NOMO-1 (cell line): ENCODE measurements at regions not wholly inside any gene's neighbourhood (a gene's known extent, or its start where the extent isn't known, plus 50 kb on each side); places are given as distances from the start of the nearest gene placed in this dataset.
"Not testable (repeated sequence)": the region's sequence is repeated elsewhere in the genome, so short reads cannot be mapped to it uniquely, and the experiment has no call there.

Source experiments
- DNase-seq, 2 experiments: peaks; one replicate each; lab custom pipeline; 2025; ENCODE audit not compliant: unreplicated experiment in 2 of 2; lab: John Stamatoyannopoulos, UW

DNA sequence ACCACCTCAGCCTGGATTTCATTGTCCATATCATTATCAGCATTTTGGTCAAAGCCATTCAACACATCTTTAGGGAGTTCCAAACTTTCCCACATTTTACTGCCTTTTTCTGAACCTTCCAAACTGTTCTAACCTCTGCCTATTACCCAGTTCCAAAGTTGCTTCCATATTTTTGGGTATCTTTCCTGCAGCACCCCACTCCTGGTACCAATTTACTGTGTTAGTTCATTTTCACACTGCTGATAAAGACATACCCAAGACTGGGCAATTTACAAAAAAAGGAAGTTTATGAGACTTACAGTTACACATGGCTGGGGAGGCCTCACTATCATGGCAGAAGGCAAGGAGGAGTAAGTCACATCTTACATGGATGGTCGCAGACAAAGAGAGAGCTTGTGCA is 63.6 kb upstream of the CEP162 start:
- DNase-seq = not testable (repeated sequence)

DNA sequence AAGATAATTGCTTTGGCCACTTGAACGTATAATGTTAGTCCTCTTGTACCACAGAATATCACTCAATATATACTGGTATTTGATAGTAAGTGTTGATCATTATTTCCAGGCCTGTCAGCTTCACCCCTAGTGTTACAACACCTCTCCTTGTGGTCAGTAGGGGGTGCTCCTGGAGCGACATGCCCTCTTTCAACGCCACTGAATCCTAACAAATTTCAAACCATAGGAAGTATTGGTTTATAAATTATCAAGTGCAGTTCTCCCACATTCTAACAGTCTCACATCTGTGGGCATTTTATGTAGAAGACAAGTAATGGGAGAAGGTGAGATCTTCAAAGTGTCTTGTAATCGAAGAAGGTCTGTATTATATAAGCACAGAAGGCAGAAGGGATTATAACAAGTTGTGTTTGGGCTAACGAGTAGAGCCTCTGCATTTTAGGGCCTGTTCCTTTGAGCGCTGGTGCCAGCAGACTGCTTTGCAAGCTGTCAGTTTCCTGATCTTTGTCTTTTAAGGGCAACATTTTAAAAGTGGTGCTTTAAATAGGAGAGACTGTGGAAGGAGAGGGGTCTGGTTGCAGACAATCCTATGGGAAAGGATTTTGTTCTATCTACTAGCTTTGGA is 57.1 kb upstream of the CEP162 start:
- peak in 1 of 2 experiments; percentile 4 for DNase-seq

DNA sequence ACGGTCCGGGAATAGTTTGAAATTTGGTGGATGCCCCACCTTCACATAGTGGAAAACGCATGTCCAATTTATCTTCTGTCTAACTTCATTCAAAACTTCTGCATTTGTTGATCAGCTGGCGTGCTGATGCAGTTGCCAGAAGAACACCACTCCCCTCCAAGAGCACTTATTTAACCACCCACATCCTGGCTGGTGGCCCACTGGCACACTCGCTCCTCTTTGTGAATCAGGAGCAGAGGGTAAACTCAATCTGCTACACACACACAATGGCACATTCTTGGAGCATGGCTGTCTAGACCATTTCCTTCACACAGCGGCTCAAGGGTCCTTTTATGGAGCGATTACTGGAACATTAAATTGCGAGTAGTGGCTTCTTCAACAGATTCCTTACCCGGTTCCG is 55.1 kb upstream of the CEP162 start:
- DNase-seq = no peak

DNA sequence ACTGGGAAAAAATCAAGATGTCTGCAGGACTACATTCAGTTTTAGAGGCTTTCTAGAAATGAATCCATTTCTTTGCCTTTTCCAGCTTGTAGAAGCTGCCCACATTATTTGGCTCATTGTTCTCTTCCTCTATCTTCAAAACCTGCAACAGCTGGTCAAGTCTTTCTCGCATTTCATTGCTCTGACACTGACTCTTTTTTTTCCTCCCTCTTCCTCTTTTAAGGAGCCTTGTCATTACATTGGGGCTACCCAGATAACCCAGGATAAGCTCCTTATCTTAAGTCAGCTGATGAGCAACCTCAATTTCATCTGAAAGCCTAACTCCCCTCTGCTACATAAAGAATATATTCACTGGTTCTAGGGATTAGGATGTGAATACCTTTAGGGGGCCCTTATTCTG is 53.2 kb upstream of the CEP162 start:
- DNase-seq = no peak

DNA sequence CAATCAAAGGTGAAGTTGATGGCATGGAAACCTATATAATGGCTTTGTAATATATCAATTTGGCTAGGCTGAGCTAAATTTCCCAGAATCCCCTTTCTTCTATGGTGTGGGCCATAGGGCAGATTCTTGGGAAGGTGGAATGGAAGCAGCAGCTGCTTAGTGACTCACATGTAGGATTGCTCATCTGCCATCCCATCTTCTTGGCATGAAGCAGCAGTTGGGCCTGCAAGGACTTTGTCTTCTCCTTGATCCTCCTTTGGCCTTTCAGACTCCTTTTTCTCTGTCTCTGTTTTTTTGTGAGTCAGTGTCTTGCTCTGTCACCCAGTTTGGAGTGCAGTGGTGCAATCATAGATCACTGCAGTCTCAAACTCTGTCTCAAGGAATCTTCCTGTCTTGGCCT is 52.6 kb upstream of the CEP162 start:
- DNase-seq = no peak

DNA sequence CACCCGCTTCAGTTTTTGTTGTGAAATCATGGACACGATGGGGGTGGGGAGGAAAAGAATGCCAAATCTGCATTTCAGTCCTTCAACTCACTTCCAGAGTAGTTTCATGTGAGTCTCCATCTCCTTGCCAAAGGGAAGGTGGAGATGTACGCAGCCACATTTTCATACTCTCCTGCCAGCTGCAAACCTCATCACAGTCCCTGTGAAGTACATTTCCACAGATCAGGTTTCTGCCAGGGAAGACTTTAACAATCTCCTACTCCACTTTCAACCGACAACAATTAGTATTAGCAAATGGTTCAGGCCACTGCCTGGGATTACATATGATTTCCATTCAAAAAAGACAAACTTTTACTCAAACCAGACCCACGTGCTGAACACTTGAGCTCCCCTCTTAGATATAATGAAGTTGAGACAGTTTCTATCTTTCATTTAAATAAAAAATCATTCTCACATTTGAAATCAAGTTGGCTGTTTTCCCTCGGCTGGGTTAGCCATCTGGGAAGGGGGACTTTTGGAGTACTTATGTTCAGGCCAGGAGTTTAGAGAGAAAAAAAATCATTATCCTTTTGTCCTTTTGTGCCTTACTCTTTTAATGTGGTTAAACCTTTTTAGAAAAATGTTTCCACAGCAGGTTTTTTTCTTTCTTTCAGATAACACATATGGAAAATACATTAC is 51.0 kb upstream of the CEP162 start:
- DNase-seq = no peak
